Hematopoietic multipotent progenitor cell treated with erythropoietin and hydrocortisone succinate and interleukin-3 and kit ligand, for 4 days (in vitro differentiated cells): ENCODE measurements at regions not wholly inside any gene's neighbourhood (a gene's known extent, or its start where the extent isn't known, plus 50 kb on each side); places are given as distances from the start of the nearest gene placed in this dataset.
"Not testable (repeated sequence)": the region's sequence is repeated elsewhere in the genome, so short reads cannot be mapped to it uniquely, and the experiment has no call there.

Experiments
- DNase-seq: peaks from one replicate; pipeline ENCODE4 v3.0.0-alpha.2; 2015

GRCh38 chr17:73900516-73900915 lies 256.3 kb upstream of the SDK2 start:
- no peak for DNase-seq

GRCh38 chr17:73901249-73901648 lies 257.0 kb upstream of the SDK2 start:
- DNase-seq: no peak

- peak; percentile 74 for DNase-seq
Measured at GRCh38 chr17:73901661-73902415, 257.6 kb upstream of the SDK2 start.

- no peak for DNase-seq
Measured at GRCh38 chr17:73902416-73903181, 258.4 kb upstream of the SDK2 start.

GRCh38 chr17:73906896-73907870 lies 262.9 kb upstream of the SDK2 start:
- no peak for DNase-seq

GRCh38 chr17:73909186-73909585 lies 264.9 kb upstream of the SDK2 start:
- no peak for DNase-seq

- DNase-seq: no peak
Measured at GRCh38 chr17:73910206-73910605, 266.0 kb upstream of the SDK2 start.

GRCh38 chr17:73910821-73911515 lies 266.7 kb upstream of the SDK2 start:
- DNase-seq: no peak

- DNase-seq: no peak
Measured at GRCh38 chr17:73911726-73912372, 267.6 kb upstream of the SDK2 start.

GRCh38 chr17:73912373-73912746 lies 268.1 kb upstream of the SDK2 start:
- DNase-seq: no peak

GRCh38 chr17:73914536-73915274 lies 270.5 kb upstream of the SDK2 start:
- no peak for DNase-seq

- DNase-seq: not testable (repeated sequence)
Measured at GRCh38 chr17:73919033-73919432, 274.8 kb upstream of the SDK2 start.

GRCh38 chr17:73921306-73921705 lies 277.1 kb upstream of the SDK2 start:
- DNase-seq: no peak

GRCh38 chr17:73924114-73924908 lies 279.2 kb upstream of the RPL38 start:
- peak; percentile 61 for DNase-seq

GRCh38 chr17:73924909-73925186 lies 278.6 kb upstream of the RPL38 start:
- DNase-seq: no peak

- no peak for DNase-seq
Measured at GRCh38 chr17:73929860-73930430, 273.5 kb upstream of the RPL38 start.

GRCh38 chr17:73932216-73932749 lies 271.2 kb upstream of the RPL38 start:
- DNase-seq: no peak

GRCh38 chr17:73933164-73933766 lies 270.2 kb upstream of the RPL38 start:
- DNase-seq: no peak

GRCh38 chr17:73933871-73934270 lies 269.6 kb upstream of the RPL38 start:
- no peak for DNase-seq

- DNase-seq: no peak
Measured at GRCh38 chr17:73934696-73935095, 268.8 kb upstream of the RPL38 start.
